Testis (tissue), 2 donors: ENCODE measurements at regions not wholly inside any gene's neighbourhood (a gene's known extent, or its start where the extent isn't known, plus 50 kb on each side); places are given as distances from the start of the nearest gene placed in this dataset.
"Not testable (repeated sequence)": the region's sequence is repeated elsewhere in the genome, so short reads cannot be mapped to it uniquely, and the experiment has no call there.

Source experiments
- CTCF ChIP-seq, 3 experiments: fragments of 450-650 bp in 2 of 3; fragments of 200-600 bp in 1 of 3; sonication (generic) in 1 of 3; IDR thresholded peaks; one replicate each; pipeline ENCODE4 v1.5.1; 2016 to 2019; ENCODE audit warnings: antibody characterized with exemption in 3 of 3, mild to moderate bottlenecking in 2 of 3, moderate library complexity in 1 of 3
- POLR2A ChIP-seq: fragments of 450-650 bp; IDR thresholded peaks from one replicate; pipeline ENCODE4 v1.6.1; 2017; ENCODE audit warnings: antibody characterized with exemption, mild to moderate bottlenecking, moderate library complexity

- TF ChIP-seq CTCF (IDR thresholded peaks at IDR 0.05); POLR2A: not testable (repeated sequence)
Measured at GRCh38 chr7:75201606-75202079, 109.3 kb downstream of the GTF2IRD2B start.
